ENCODE measurements at regions not wholly inside any gene's neighbourhood (a gene's known extent, or its start where the extent isn't known, plus 50 kb on each side); places are given as distances from the start of the nearest gene placed in this dataset.

GRCh38 chr16:17027488-17028129 lies 443.2 kb downstream of the XYLT1 start:
- 67% methylated on average over 5 of the region's 6 CpGs for WGBS
- Histone ChIP-seq H3K36me3 (ENCODE audit: control insufficient read depth in 1 of 2, insufficient read depth in 2 of 2, low read depth in 1 of 2, low read length in 2 of 2) (no peaks in the 10 kb centered on the region), H2AK5ac (ENCODE audit: low read length, severe bottlenecking) (no peak overlapping the region), H3K79me1 (replicated peaks; ENCODE audit: low read length, poor library complexity, severe bottlenecking) (no peaks in the 10 kb centered on the region), H2BK5ac (ENCODE audit: low read depth, low read length, poor library complexity, severe bottlenecking) (no peak overlapping the region), H3K9ac (ENCODE audit: low read length) (no peak overlapping the region), H3K27ac (ENCODE audit: low read length, poor library complexity, severe bottlenecking) (no peak overlapping the region), H2BK12ac (ENCODE audit: low read length in 2 of 2) (no peak overlapping the region), H3K4ac (ENCODE audit: low read depth in 1 of 2, low read length in 2 of 2) (no peak overlapping the region), H3K27me3 (ENCODE audit: control insufficient read depth in 1 of 2, insufficient read depth in 1 of 2, low read length in 2 of 2) (no peaks in the 10 kb centered on the region), H3K14ac (ENCODE audit: low read length in 2 of 2) (no peak overlapping the region), H2BK120ac (ENCODE audit: low read depth, low read length) (no peak overlapping the region), H3K9me3 (ENCODE audit: control insufficient read depth, low read length) (peaks cover 7% of the 10 kb centered on the region), H3K4me2 (ENCODE audit: low read length, poor library complexity, severe bottlenecking) (no peak overlapping the region), H2AFZ (ENCODE audit: low read depth, low read length) (no peak overlapping the region), H3K23ac (ENCODE audit: low read length in 2 of 2) (no peak overlapping the region), H3K18ac (ENCODE audit: low read depth in 1 of 2, low read length in 2 of 2) (no peak overlapping the region), H3K4me1 (ENCODE audit: control insufficient read depth, insufficient read depth, low read depth, low read length) (no peaks in the 10 kb centered on the region), H2BK15ac (ENCODE audit: low read depth, poor library complexity, severe bottlenecking) (no peak overlapping the region), H3K4me3 (ENCODE audit: insufficient read depth in 1 of 2, low read depth in 1 of 2, low read length in 2 of 2) (no peak overlapping the region), H4K8ac (ENCODE audit: low read length) (no peak overlapping the region), H4K91ac (ENCODE audit: low read length) (no peak overlapping the region)
- DNase-seq: no peak

DNA sequence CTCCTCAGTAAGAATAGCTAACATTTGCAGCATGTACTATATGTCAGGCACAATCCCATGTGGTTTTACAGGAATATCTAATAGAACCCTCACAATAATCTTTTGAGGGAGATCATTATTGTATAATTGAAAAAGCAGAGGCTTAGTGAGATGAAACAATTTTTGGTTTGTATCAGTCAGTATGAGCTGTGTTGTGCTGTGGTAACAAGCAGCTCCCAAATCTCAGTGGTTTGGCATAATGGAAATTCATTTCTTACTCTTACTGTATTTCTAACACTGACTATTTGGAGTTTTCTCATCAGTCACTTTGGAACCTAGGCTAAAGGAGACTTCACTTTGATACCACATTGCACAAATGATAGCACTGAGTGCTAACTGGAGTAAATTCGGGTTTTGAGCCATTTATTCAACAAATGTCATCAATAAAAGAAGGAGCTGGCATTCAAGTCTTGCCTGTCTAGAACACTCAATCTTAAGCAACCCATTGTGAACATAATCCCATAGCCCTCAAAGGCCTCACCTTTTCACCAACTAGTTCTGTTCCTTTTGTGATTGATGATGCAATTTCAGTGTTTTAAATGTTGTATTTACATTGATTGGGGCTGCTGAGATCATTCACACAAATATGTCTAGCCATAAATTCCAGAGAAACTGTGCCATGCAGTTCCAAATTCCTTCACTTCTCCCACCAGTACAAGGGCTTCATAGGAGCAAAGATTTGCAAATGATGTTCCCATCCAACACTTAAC lies 441.0 kb downstream of the XYLT1 start:
- Histone ChIP-seq H2BK5ac (ENCODE audit: low read depth, low read length, poor library complexity, severe bottlenecking) (no peak overlapping the region), H3K36me3 (ENCODE audit: control insufficient read depth in 1 of 2, insufficient read depth in 2 of 2, low read depth in 1 of 2, low read length in 2 of 2) (no peaks in the 10 kb centered on the region), H3K9me3 (ENCODE audit: control insufficient read depth, low read length) (peaks cover 7% of the 10 kb centered on the region), H3K4me2 (ENCODE audit: low read length, poor library complexity, severe bottlenecking) (no peak overlapping the region), H3K4me3 (ENCODE audit: insufficient read depth in 1 of 2, low read depth in 1 of 2, low read length in 2 of 2) (no peak overlapping the region), H2BK12ac (ENCODE audit: low read length in 2 of 2) (no peak overlapping the region), H3K18ac (ENCODE audit: low read depth in 1 of 2, low read length in 2 of 2) (no peak overlapping the region), H3K27me3 (ENCODE audit: control insufficient read depth in 1 of 2, insufficient read depth in 1 of 2, low read length in 2 of 2) (no peaks in the 10 kb centered on the region), H3K4me1 (ENCODE audit: control insufficient read depth, insufficient read depth, low read depth, low read length) (no peaks in the 10 kb centered on the region), H4K8ac (ENCODE audit: low read length) (no peak overlapping the region), H2BK120ac (ENCODE audit: low read depth, low read length) (no peak overlapping the region), H3K9ac (ENCODE audit: low read length) (no peak overlapping the region), H4K91ac (ENCODE audit: low read length) (no peak overlapping the region), H3K79me1 (replicated peaks; ENCODE audit: low read length, poor library complexity, severe bottlenecking) (no peaks in the 10 kb centered on the region), H2AFZ (ENCODE audit: low read depth, low read length) (no peak overlapping the region), H3K23ac (ENCODE audit: low read length in 2 of 2) (no peak overlapping the region), H3K27ac (ENCODE audit: low read length, poor library complexity, severe bottlenecking) (no peak overlapping the region), H2AK5ac (ENCODE audit: low read length, severe bottlenecking) (no peak overlapping the region), H2BK15ac (ENCODE audit: low read depth, poor library complexity, severe bottlenecking) (no peak overlapping the region), H3K14ac (ENCODE audit: low read length in 2 of 2) (no peak overlapping the region), H3K4ac (ENCODE audit: low read depth in 1 of 2, low read length in 2 of 2) (no peak overlapping the region)
- WGBS: 17% methylated on average over 1 of the region's 1 CpG
- DNase-seq: no peak

DNA sequence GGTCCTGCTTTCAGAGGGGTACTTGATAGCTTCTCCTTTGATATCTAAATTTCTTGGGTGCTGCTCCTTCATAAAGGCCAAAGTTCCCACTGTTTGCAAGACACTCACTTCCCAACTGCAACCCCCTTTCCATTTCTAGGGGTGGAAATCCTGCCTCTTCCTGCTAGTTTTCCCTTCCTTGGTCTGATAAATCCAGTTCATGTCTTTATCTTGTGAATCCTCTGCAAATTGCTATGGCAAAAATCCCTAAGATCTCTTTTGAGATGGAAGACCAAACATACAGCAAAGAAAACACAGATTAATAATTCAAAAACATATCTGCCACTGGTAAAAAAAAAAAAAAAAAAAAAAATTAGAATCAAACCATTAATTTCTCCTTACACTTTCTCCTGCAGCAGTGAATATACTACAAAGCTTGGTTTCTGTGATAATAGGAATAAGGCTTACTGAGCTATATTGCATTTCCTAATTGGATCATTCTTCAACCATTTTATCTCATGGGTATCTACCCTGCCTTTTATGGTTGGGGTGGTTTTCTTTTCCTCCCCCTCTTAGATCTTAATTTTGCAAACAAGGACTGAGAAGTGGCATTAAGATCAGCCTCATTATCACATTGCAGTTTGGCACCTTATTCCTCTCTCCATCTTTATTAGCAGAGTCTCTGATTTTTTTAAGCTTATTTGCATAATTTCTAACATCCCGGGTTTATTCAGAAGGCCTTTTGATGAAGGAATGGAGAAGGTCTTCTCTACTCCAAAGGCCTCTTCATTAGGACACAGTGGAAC lies 439.1 kb downstream of the XYLT1 start:
- no peaks in the 10 kb centered on the region for H3K36me3 ChIP-seq (ENCODE audit: control insufficient read depth in 1 of 2, insufficient read depth in 2 of 2, low read depth in 1 of 2, low read length in 2 of 2)
- no peak overlapping the region for H3K23ac ChIP-seq (ENCODE audit: low read length in 2 of 2)
- no peak overlapping the region for H3K4ac ChIP-seq (ENCODE audit: low read depth in 1 of 2, low read length in 2 of 2)
- H2BK12ac ChIP-seq (ENCODE audit: low read length in 2 of 2): no peak overlapping the region
- H3K27me3 ChIP-seq (ENCODE audit: control insufficient read depth in 1 of 2, insufficient read depth in 1 of 2, low read length in 2 of 2): no peaks in the 10 kb centered on the region
- no peak overlapping the region for H4K91ac ChIP-seq (ENCODE audit: low read length)
- no peak overlapping the region for H3K14ac ChIP-seq (ENCODE audit: low read length in 2 of 2)
- no peak overlapping the region for H2BK15ac ChIP-seq (ENCODE audit: low read depth, poor library complexity, severe bottlenecking)
- H3K9ac ChIP-seq (ENCODE audit: low read length): no peak overlapping the region
- H3K4me3 ChIP-seq (ENCODE audit: insufficient read depth in 1 of 2, low read depth in 1 of 2, low read length in 2 of 2): no peak overlapping the region
- H2BK120ac ChIP-seq (ENCODE audit: low read depth, low read length): no peak overlapping the region
- DNase-seq: no peak
- no peak overlapping the region for H2AK5ac ChIP-seq (ENCODE audit: low read length, severe bottlenecking)
- no peaks in the 10 kb centered on the region for H3K79me1 ChIP-seq (replicated peaks; ENCODE audit: low read length, poor library complexity, severe bottlenecking)
- WGBS: 80% methylated on average over 1 of the region's 1 CpG
- no peak overlapping the region for H2AFZ ChIP-seq (ENCODE audit: low read depth, low read length)
- H3K4me1 ChIP-seq (ENCODE audit: control insufficient read depth, insufficient read depth, low read depth, low read length): no peaks in the 10 kb centered on the region
- peaks cover 7% of the 10 kb centered on the region for H3K9me3 ChIP-seq (ENCODE audit: control insufficient read depth, low read length)
- H4K8ac ChIP-seq (ENCODE audit: low read length): no peak overlapping the region
- no peak overlapping the region for H3K27ac ChIP-seq (ENCODE audit: low read length, poor library complexity, severe bottlenecking)
- no peak overlapping the region for H2BK5ac ChIP-seq (ENCODE audit: low read depth, low read length, poor library complexity, severe bottlenecking)
- H3K4me2 ChIP-seq (ENCODE audit: low read length, poor library complexity, severe bottlenecking): no peak overlapping the region
- H3K18ac ChIP-seq (ENCODE audit: low read depth in 1 of 2, low read length in 2 of 2): no peak overlapping the region

DNA sequence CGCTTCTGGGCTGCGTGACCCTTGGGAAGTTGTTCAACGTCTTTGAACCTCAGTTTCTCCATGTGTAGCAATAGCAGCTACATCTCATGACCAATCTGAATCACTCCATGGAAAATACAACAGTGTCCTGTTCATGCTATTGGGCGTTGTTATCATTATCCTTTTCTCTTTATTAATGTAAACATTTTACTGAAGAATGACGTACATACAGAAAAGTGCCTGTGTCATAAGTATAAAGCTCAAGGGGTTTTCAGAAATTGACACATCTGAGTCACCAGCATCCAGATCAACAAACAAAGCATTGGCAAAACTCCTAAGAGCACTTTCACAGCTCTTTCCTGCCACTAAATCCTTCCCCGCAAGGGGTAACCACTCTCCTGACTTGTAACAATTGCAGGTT lies 438.4 kb downstream of the XYLT1 start:
- H3K36me3 ChIP-seq (ENCODE audit: control insufficient read depth in 1 of 2, insufficient read depth in 2 of 2, low read depth in 1 of 2, low read length in 2 of 2): no peaks in the 10 kb centered on the region
- 80% methylated on average over 4 of the region's 6 CpGs for WGBS
- H3K27ac ChIP-seq (ENCODE audit: low read length, poor library complexity, severe bottlenecking): no peak overlapping the region

More for the DNA sequence above, 438.4 kb downstream of the XYLT1 start:
- no peak for DNase-seq
- no peak overlapping the region for H2AK5ac ChIP-seq (ENCODE audit: low read length, severe bottlenecking)
- H3K18ac ChIP-seq (ENCODE audit: low read depth in 1 of 2, low read length in 2 of 2): no peak overlapping the region
- no peak overlapping the region for H2AFZ ChIP-seq (ENCODE audit: low read depth, low read length)
- H3K4me3 ChIP-seq (ENCODE audit: insufficient read depth in 1 of 2, low read depth in 1 of 2, low read length in 2 of 2): no peak overlapping the region
- H2BK15ac ChIP-seq (ENCODE audit: low read depth, poor library complexity, severe bottlenecking): no peak overlapping the region
- H3K9me3 ChIP-seq (ENCODE audit: control insufficient read depth, low read length): peaks cover 7% of the 10 kb centered on the region
- no peak overlapping the region for H2BK120ac ChIP-seq (ENCODE audit: low read depth, low read length)
- H2BK5ac ChIP-seq (ENCODE audit: low read depth, low read length, poor library complexity, severe bottlenecking): no peak overlapping the region
- no peaks in the 10 kb centered on the region for H3K4me1 ChIP-seq (ENCODE audit: control insufficient read depth, insufficient read depth, low read depth, low read length)
- no peak overlapping the region for H3K4me2 ChIP-seq (ENCODE audit: low read length, poor library complexity, severe bottlenecking)
- no peaks in the 10 kb centered on the region for H3K79me1 ChIP-seq (replicated peaks; ENCODE audit: low read length, poor library complexity, severe bottlenecking)
- no peak overlapping the region for H4K8ac ChIP-seq (ENCODE audit: low read length)
- no peak overlapping the region for H4K91ac ChIP-seq (ENCODE audit: low read length)
- H3K4ac ChIP-seq (ENCODE audit: low read depth in 1 of 2, low read length in 2 of 2): no peak overlapping the region
- H3K9ac ChIP-seq (ENCODE audit: low read length): no peak overlapping the region
- no peak overlapping the region for H3K23ac ChIP-seq (ENCODE audit: low read length in 2 of 2)
- no peak overlapping the region for H3K14ac ChIP-seq (ENCODE audit: low read length in 2 of 2)
- H3K27me3 ChIP-seq (ENCODE audit: control insufficient read depth in 1 of 2, insufficient read depth in 1 of 2, low read length in 2 of 2): no peaks in the 10 kb centered on the region
- no peak overlapping the region for H2BK12ac ChIP-seq (ENCODE audit: low read length in 2 of 2)
